Left renal pelvis (tissue), 4 donors: ENCODE measurements at regions not wholly inside any gene's neighbourhood (a gene's known extent, or its start where the extent isn't known, plus 50 kb on each side); places are given as distances from the start of the nearest gene placed in this dataset.
A peak's percentile ranks its signal among the peaks of the same experiment; 100 is the strongest.

Source experiments
- DNase-seq, 4 donors: peaks; one replicate each; pipeline ENCODE4 v3.0.0-alpha.2; 2013; ENCODE audit warnings: low read depth in 4 of 4, low spot score in 3 of 4

- DNase-seq, result no peak
Measured at GRCh38 chr1:209503196-209503595, 80.3 kb upstream of the CAMK1G start.

- no peak for DNase-seq
Measured at GRCh38 chr1:209504571-209504970, 78.9 kb upstream of the CAMK1G start.

- DNase-seq, result no peak
Measured at GRCh38 chr1:209505044-209505443, 78.5 kb upstream of the CAMK1G start.

- no peak for DNase-seq
Measured at GRCh38 chr1:209506101-209506500, 77.4 kb upstream of the CAMK1G start.

GRCh38 chr1:209509039-209509438 lies 74.5 kb upstream of the CAMK1G start:
- DNase-seq, result no peak

GRCh38 chr1:209510063-209510462 lies 73.5 kb upstream of the CAMK1G start:
- no peak for DNase-seq

GRCh38 chr1:209511169-209511568 lies 72.3 kb upstream of the CAMK1G start:
- no peak for DNase-seq

- no peak for DNase-seq
Measured at GRCh38 chr1:209512821-209513220, 70.7 kb upstream of the CAMK1G start.

GRCh38 chr1:209513226-209513625 lies 70.3 kb upstream of the CAMK1G start:
- no peak for DNase-seq

- DNase-seq, result no peak
Measured at GRCh38 chr1:209516771-209517680, 66.5 kb upstream of the CAMK1G start.

- DNase-seq, result no peak
Measured at GRCh38 chr1:209517681-209518050, 65.8 kb upstream of the CAMK1G start.

GRCh38 chr1:209519786-209520185 lies 63.7 kb upstream of the CAMK1G start:
- no peak for DNase-seq

- no peak for DNase-seq
Measured at GRCh38 chr1:209522826-209523225, 60.7 kb upstream of the CAMK1G start.

GRCh38 chr1:209526137-209526536 lies 57.4 kb upstream of the CAMK1G start:
- no peak for DNase-seq

GRCh38 chr1:209527372-209527771 lies 56.1 kb upstream of the CAMK1G start:
- no peak for DNase-seq

- DNase-seq, result peak in 2 of 4 donors; percentile 27 to 37
Measured at GRCh38 chr1:209527993-209528717, 55.4 kb upstream of the CAMK1G start.

GRCh38 chr1:209529233-209529632 lies 54.3 kb upstream of the CAMK1G start:
- no peak for DNase-seq

- no peak for DNase-seq
Measured at GRCh38 chr1:209531006-209531405, 52.5 kb upstream of the CAMK1G start.

- no peak for DNase-seq
Measured at GRCh38 chr1:209531549-209531948, 52.0 kb upstream of the CAMK1G start.
